K562 (cell line): ENCODE measurements at regions not wholly inside any gene's neighbourhood (a gene's known extent, or its start where the extent isn't known, plus 50 kb on each side); places are given as distances from the start of the nearest gene placed in this dataset.

Source experiments
- BCL6 ChIP-seq: fragments of 250-450 bp; sonication (Bioruptor Pico); IDR thresholded peaks from 2 replicates; pipeline ENCODE4 v1.4.0; 2020
- CHD4 ChIP-seq: fragments of 200-600 bp; sonication (generic); IDR thresholded peaks from 3 replicates; pipeline ENCODE4 v1.6.1; 2012; ENCODE audit warnings: low read depth, mild to moderate bottlenecking, mixed read lengths, low read length, inconsistent platforms; ENCODE audit not compliant: insufficient read depth, insufficient replicate concordance, poor library complexity, severe bottlenecking
- ETV5 ChIP-seq: sonication (generic); formaldehyde crosslinking; IDR thresholded peaks from 2 replicates; pipeline ENCODE4 v1.4.0; 2020; ENCODE audit warnings: low read depth, mild to moderate bottlenecking, missing genetic modification reagents
- ETV6 ChIP-seq, 3 experiments: fragments of 150-350 bp in 1 of 3; sonication (generic) in 1 of 3; formaldehyde crosslinking in 1 of 3; IDR thresholded peaks; 2 replicates each; pipeline versions ENCODE4 v1.6.1 to v1.8.0; 2014 to 2022; ENCODE audit warnings: borderline replicate concordance in 2 of 3, low read depth in 2 of 3, antibody characterized with exemption in 1 of 3, low read length in 1 of 3, mild to moderate bottlenecking in 1 of 3, missing genetic modification reagents in 1 of 3
- FOXK2 ChIP-seq, 2 experiments: fragments of 450-650 bp; IDR thresholded peaks in 1 of 2; conservative IDR thresholded peaks in 1 of 2; 2 replicates each; pipeline ENCODE4 v1.6.1; 2016; ENCODE audit warnings: low read depth in 2 of 2, mild to moderate bottlenecking in 1 of 2
- HDAC2 ChIP-seq: fragments of 450-650 bp; IDR thresholded peaks from 2 replicates; pipeline ENCODE4 v1.6.1; 2016; ENCODE audit warnings: mild to moderate bottlenecking
- JUN ChIP-seq, 2 experiments: sonication (generic) in 1 of 2; formaldehyde crosslinking in 1 of 2; IDR thresholded peaks; 2 replicates each; pipeline versions ENCODE4 v1.6.1 to v1.8.0; 2012 to 2022; ENCODE audit warnings: borderline replicate concordance in 2 of 2, mild to moderate bottlenecking in 2 of 2, improper control_type of control experiment in 1 of 2, low read depth in 1 of 2, low read length in 1 of 2, missing genetic modification reagents in 1 of 2
- KLF1 ChIP-seq: fragments of 450-650 bp; IDR thresholded peaks from 2 replicates; pipeline ENCODE4 v1.6.1; 2016; ENCODE audit warnings: missing genetic modification characterization, missing compliant biosample characterization
- KLF16 ChIP-seq: IDR thresholded peaks from 2 replicates; pipeline ENCODE4 v1.6.1; 2016; ENCODE audit warnings: antibody characterized with exemption
- MAFG ChIP-seq: fragments of 450-650 bp; conservative IDR thresholded peaks from 2 replicates; pipeline ENCODE4 v1.6.1; 2016; ENCODE audit warnings: missing genetic modification characterization, missing compliant biosample characterization
- NFE2 ChIP-seq: IDR thresholded peaks from 2 replicates; pipeline ENCODE4 v1.6.1; 2014; ENCODE audit warnings: antibody characterized with exemption, low read depth
- POLR2H ChIP-seq: IDR thresholded peaks from 2 replicates; pipeline ENCODE4 v1.6.1; 2016; ENCODE audit warnings: missing genetic modification characterization, low read depth, mild to moderate bottlenecking, control low read depth, missing compliant biosample characterization, moderate library complexity
- RBM17 ChIP-seq: fragments of 200-400 bp; formaldehyde crosslinking; IDR thresholded peaks from 2 replicates; pipeline ENCODE4 v1.6.1; 2017; ENCODE audit warnings: low read depth, mild to moderate bottlenecking, low read length, borderline replicate concordance
- RFX1 ChIP-seq: fragments of 450-650 bp; IDR thresholded peaks from 2 replicates; pipeline ENCODE4 v1.6.1; 2016; ENCODE audit warnings: mild to moderate bottlenecking, moderate library complexity
- SIN3A ChIP-seq, 2 experiments: fragments of 150-350 bp in 1 of 2; IDR thresholded peaks; 2 replicates each; pipeline ENCODE4 v1.6.1; 2011 to 2016; ENCODE audit warnings: borderline replicate concordance in 2 of 2, low read depth in 2 of 2, low read length in 2 of 2, mild to moderate bottlenecking in 2 of 2, moderate library complexity in 2 of 2; ENCODE audit not compliant: control insufficient read depth in 1 of 2
- ZNF146 ChIP-seq: IDR thresholded peaks from one replicate; pipeline ENCODE4 v1.6.1; 2018; ENCODE audit warnings: missing compliant biosample characterization; ENCODE audit not compliant: unreplicated experiment
- ZNF347 ChIP-seq: fragments of 450-650 bp; formaldehyde crosslinking; IDR thresholded peaks from 2 replicates; pipeline ENCODE4 v1.4.0; 2020; ENCODE audit warnings: low read depth, mild to moderate bottlenecking, moderate library complexity
- TF ChIP-seq, protein P1 (sequence below): fragments of 250-450 bp; sonication (Bioruptor Pico); IDR thresholded peaks from 2 replicates; pipeline ENCODE4 v1.6.1; 2021; ENCODE audit warnings: mild to moderate bottlenecking
- TF ChIP-seq, protein P2 (sequence below): sonication (generic); formaldehyde crosslinking; IDR thresholded peaks from 2 replicates; pipeline ENCODE4 v1.8.0; 2022; ENCODE audit warnings: mild to moderate bottlenecking, missing genetic modification reagents
- TF ChIP-seq, protein P3 (sequence below): fragments of 250-450 bp; sonication (Bioruptor Pico); IDR thresholded peaks from 2 replicates; pipeline ENCODE4 v1.8.0; 2021; ENCODE audit warnings: moderate library complexity, mild to moderate bottlenecking, inconsistent platforms
- TF ChIP-seq, protein P4 (sequence below): fragments of 250-450 bp; sonication (Bioruptor Pico); IDR thresholded peaks from 2 replicates; pipeline ENCODE4 v1.8.0; 2022; ENCODE audit warnings: moderate library complexity, mild to moderate bottlenecking, inconsistent platforms
- TF ChIP-seq, protein P5 (sequence below): fragments of 450-650 bp; IDR thresholded peaks from 2 replicates; pipeline ENCODE4 v1.6.1; 2016; ENCODE audit warnings: missing biosample characterization, missing genetic modification characterization
- TF ChIP-seq, protein P6 (sequence below), 2 experiments: fragments of 450-650 bp; IDR thresholded peaks; 2 replicates each; pipeline ENCODE4 v1.6.1; 2016

DNA sequence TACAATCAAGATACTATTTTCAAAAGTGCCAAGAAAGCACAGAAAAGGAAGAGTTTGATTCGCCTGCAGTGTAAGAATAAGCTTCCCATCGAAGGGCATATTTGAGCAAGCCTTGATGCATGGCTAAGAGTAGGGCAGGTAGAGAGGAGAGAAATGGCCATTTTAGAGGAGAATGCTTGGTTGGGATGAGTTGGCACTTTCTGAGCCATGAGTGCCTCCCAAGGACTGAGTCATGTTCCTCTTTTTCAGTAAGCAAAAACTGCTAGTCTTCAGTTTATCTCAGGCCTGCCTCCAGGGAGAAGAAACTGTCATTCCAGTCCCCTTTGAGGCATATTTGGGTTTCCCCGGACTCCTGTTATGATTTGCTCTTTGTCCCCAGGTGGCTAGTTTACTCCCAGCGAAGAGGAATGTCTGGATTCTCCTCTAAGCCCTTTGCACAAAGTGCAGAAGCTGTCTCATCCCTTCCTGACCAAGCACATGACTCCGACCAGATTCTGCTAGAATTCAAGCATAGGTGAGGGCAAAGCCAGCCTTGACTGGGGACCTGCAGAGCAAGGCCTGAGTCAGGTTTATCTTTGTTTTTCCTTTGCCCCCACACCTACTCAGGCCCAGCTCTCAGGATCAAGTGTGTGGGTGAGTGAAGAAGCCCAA lies 115.2 kb downstream of the TTC32 start (continued):
- TF ChIP-seq, protein P1, sequence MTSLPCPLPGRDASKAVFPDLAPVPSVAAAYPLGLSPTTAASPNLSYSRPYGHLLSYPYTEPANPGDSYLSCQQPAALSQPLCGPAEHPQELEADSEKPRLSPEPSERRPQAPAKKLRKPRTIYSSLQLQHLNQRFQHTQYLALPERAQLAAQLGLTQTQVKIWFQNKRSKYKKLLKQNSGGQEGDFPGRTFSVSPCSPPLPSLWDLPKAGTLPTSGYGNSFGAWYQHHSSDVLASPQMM (CRISPR knock-in tag) = no peak
- TF ChIP-seq, protein P2, sequence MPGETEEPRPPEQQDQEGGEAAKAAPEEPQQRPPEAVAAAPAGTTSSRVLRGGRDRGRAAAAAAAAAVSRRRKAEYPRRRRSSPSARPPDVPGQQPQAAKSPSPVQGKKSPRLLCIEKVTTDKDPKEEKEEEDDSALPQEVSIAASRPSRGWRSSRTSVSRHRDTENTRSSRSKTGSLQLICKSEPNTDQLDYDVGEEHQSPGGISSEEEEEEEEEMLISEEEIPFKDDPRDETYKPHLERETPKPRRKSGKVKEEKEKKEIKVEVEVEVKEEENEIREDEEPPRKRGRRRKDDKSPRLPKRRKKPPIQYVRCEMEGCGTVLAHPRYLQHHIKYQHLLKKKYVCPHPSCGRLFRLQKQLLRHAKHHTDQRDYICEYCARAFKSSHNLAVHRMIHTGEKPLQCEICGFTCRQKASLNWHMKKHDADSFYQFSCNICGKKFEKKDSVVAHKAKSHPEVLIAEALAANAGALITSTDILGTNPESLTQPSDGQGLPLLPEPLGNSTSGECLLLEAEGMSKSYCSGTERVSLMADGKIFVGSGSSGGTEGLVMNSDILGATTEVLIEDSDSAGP (CRISPR knock-in tag) = no peak
- TF ChIP-seq KLF1 (tag) = no peak
- TF ChIP-seq BCL6 = no peak
- no peak; the same call in 1 of the 2 replicates for TF ChIP-seq HDAC2
- TF ChIP-seq POLR2H (tag) = no peak
- TF ChIP-seq, protein P3, sequence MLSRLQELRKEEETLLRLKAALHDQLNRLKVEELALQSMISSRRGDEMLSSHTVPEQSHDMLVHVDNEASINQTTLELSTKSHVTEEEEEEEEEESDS (CRISPR knock-in tag) = no peak
- no peak for TF ChIP-seq RFX1
- no peak for TF ChIP-seq ZNF347 (CRISPR knock-in tag)
- no peak for TF ChIP-seq CHD4
- TF ChIP-seq ETV6 (IDR thresholded peaks at IDR 0.05; ENCODE audit: borderline replicate concordance in 1 of 2, low read depth in 2 of 2, low read length in 1 of 2) = no peak
- no peak for TF ChIP-seq ETV6 (CRISPR knock-in tag; IDR thresholded peaks at IDR 0.05; ENCODE audit: borderline replicate concordance)
- peak; percentile 99 for TF ChIP-seq MAFG (tag)
- TF ChIP-seq, protein P4, sequence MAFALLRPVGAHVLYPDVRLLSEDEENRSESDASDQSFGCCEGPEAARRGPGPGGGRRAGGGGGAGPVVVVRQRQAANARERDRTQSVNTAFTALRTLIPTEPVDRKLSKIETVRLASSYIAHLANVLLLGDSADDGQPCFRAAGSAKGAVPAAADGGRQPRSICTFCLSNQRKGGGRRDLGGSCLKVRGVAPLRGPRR (CRISPR knock-in tag) = no peak
- TF ChIP-seq, protein P5, sequence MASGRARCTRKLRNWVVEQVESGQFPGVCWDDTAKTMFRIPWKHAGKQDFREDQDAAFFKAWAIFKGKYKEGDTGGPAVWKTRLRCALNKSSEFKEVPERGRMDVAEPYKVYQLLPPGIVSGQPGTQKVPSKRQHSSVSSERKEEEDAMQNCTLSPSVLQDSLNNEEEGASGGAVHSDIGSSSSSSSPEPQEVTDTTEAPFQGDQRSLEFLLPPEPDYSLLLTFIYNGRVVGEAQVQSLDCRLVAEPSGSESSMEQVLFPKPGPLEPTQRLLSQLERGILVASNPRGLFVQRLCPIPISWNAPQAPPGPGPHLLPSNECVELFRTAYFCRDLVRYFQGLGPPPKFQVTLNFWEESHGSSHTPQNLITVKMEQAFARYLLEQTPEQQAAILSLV (tag) = no peak
- no peak for TF ChIP-seq SIN3A (IDR thresholded peaks at IDR 0.05; ENCODE audit: borderline replicate concordance in 2 of 2, control insufficient read depth in 1 of 2, low read depth in 2 of 2, low read length in 2 of 2)
- peak; percentile 99 for TF ChIP-seq NFE2
- peak; percentile 69; the same call in 1 of the 2 replicates for TF ChIP-seq JUN (IDR thresholded peaks at IDR 0.05; ENCODE audit: borderline replicate concordance, low read depth, low read length)
- TF ChIP-seq JUN (CRISPR knock-in tag; IDR thresholded peaks at IDR 0.05; ENCODE audit: borderline replicate concordance) = no peak
- no peak for TF ChIP-seq ETV5 (CRISPR knock-in tag)
- no peak for TF ChIP-seq ZNF146 (CRISPR knock-in tag)
- no peak for TF ChIP-seq RBM17
- TF ChIP-seq KLF16 = no peak
- TF ChIP-seq, protein P6, sequence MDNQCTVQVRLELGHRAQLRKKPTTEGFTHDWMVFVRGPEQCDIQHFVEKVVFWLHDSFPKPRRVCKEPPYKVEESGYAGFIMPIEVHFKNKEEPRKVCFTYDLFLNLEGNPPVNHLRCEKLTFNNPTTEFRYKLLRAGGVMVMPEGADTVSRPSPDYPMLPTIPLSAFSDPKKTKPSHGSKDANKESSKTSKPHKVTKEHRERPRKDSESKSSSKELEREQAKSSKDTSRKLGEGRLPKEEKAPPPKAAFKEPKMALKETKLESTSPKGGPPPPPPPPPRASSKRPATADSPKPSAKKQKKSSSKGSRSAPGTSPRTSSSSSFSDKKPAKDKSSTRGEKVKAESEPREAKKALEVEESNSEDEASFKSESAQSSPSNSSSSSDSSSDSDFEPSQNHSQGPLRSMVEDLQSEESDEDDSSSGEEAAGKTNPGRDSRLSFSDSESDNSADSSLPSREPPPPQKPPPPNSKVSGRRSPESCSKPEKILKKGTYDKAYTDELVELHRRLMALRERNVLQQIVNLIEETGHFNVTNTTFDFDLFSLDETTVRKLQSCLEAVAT (IDR thresholded peaks at IDR 0.05) = no peak
- TF ChIP-seq FOXK2 (conservative IDR thresholded peaks at IDR 0.05 in 1 of 2, IDR thresholded peaks at IDR 0.05 in 1 of 2; ENCODE audit: low read depth in 2 of 2) = no peak
